Mesendoderm (in vitro differentiated cells): ENCODE measurements at regions not wholly inside any gene's neighbourhood (a gene's known extent, or its start where the extent isn't known, plus 50 kb on each side); places are given as distances from the start of the nearest gene placed in this dataset.

Experiments used
- DNase-seq: peaks from one replicate; pipeline ENCODE4 v3.0.0; 2013
- H2AK5ac ChIP-seq: 2 replicates; pipeline ENCODE4 v1.6.1; 2013; ENCODE audit warnings: low read length, inconsistent platforms
- H2BK120ac ChIP-seq: 2 replicates; pipeline ENCODE4 v1.6.1; 2013; ENCODE audit warnings: low read depth, mild to moderate bottlenecking, low read length, moderate library complexity, mixed read lengths
- H2BK15ac ChIP-seq: replicated peaks from 2 replicates; pipeline ENCODE4 v1.6.1; 2013; ENCODE audit warnings: low read depth, mild to moderate bottlenecking, moderate library complexity
- H2BK5ac ChIP-seq: 2 replicates; pipeline ENCODE4 v1.6.1; 2013; ENCODE audit warnings: low read length, inconsistent platforms
- H3K18ac ChIP-seq: 2 replicates; pipeline ENCODE4 v1.6.1; 2013; ENCODE audit warnings: mild to moderate bottlenecking, low read length, mixed read lengths
- H3K23ac ChIP-seq: one replicate; pipeline ENCODE4 v1.6.1; 2013; ENCODE audit warnings: low read length
- H3K27ac ChIP-seq: 2 replicates; pipeline ENCODE4 v1.5.1; 2013; ENCODE audit warnings: low read depth, mild to moderate bottlenecking, inconsistent platforms, low read length, moderate library complexity
- H3K27me3 ChIP-seq: 2 replicates; pipeline ENCODE4 v1.6.1; 2013; ENCODE audit warnings: low read length, control low read depth, mild to moderate bottlenecking, inconsistent platforms; ENCODE audit not compliant: insufficient read depth, poor library complexity
- H3K36me3 ChIP-seq: 2 replicates; pipeline ENCODE4 v1.6.1; 2013; ENCODE audit warnings: low read length, inconsistent platforms; ENCODE audit not compliant: control insufficient read depth, insufficient read depth
- H3K4ac ChIP-seq: one replicate; pipeline ENCODE4 v1.6.1; 2013; ENCODE audit warnings: low read depth, mild to moderate bottlenecking, low read length, moderate library complexity
- H3K4me1 ChIP-seq: 2 replicates; pipeline ENCODE4 v1.6.1; 2013; ENCODE audit warnings: low read depth, low read length, inconsistent platforms; ENCODE audit not compliant: control insufficient read depth
- H3K4me2 ChIP-seq: 2 replicates; pipeline ENCODE4 v1.6.1; 2013; ENCODE audit warnings: low read length
- H3K4me3 ChIP-seq: 2 replicates; pipeline ENCODE4 v1.5.1; 2013; ENCODE audit warnings: mild to moderate bottlenecking, low read length
- H3K56ac ChIP-seq: one replicate; pipeline ENCODE4 v1.6.1; 2013; ENCODE audit warnings: low read length
- H3K79me1 ChIP-seq: 2 replicates; pipeline ENCODE4 v1.6.1; 2013; ENCODE audit warnings: low read length, inconsistent platforms
- H3K79me2 ChIP-seq: 2 replicates; pipeline ENCODE4 v1.6.1; 2013; ENCODE audit warnings: mild to moderate bottlenecking, low read length; ENCODE audit not compliant: control insufficient read depth, insufficient read depth
- H3K9ac ChIP-seq: 2 replicates; pipeline ENCODE4 v1.6.1; 2013; ENCODE audit warnings: low read length, inconsistent platforms
- H4K5ac ChIP-seq: one replicate; pipeline ENCODE4 v1.6.1; 2013; ENCODE audit warnings: low read length
- H4K8ac ChIP-seq: one replicate; pipeline ENCODE4 v1.6.1; 2013; ENCODE audit warnings: low read depth, mild to moderate bottlenecking, control low read depth, low read length, moderate library complexity
- WGBS: extraction: QIAGEN DNeasy Blood & Tissue Kit; methylation state at CpG from one replicate; pipeline ENCODE4 v1.1.7; 2013; ENCODE audit warnings: low lambda C conversion rate, missing lambda C conversion rate; ENCODE audit not compliant: insufficient coverage; ENCODE audit errors: extremely low coverage; 5-methylcytosine and 5-hydroxymethylcytosine counted together

- Histone ChIP-seq H3K9ac (no peak overlapping the region), H3K27ac (no peak overlapping the region), H3K23ac (no peak overlapping the region), H2BK120ac (no peak overlapping the region), H3K27me3 (no peaks in the 10 kb centered on the region), H3K4me3 (no peak overlapping the region), H3K4me1 (no peaks in the 10 kb centered on the region), H3K36me3 (no peaks in the 10 kb centered on the region), H3K4me2 (no peak overlapping the region), H3K4ac (no peak overlapping the region), H3K18ac (no peak overlapping the region), H2AK5ac (no peak overlapping the region), H3K56ac (no peak overlapping the region), H2BK5ac (no peak overlapping the region), H3K79me2 (no peaks in the 10 kb centered on the region), H4K8ac (no peak overlapping the region), H4K5ac (no peak overlapping the region), H3K79me1 (no peaks in the 10 kb centered on the region), H2BK15ac (no peak overlapping the region)
- no peak for DNase-seq
- WGBS, result no CpG with 5 or more reads among the region's 12 CpGs
Measured at GRCh38 chr7:46681865-46682503, 760.9 kb upstream of the IGFBP3 start.

- no peak overlapping the region for H4K8ac ChIP-seq
- no peak for DNase-seq
- WGBS, result no CpG with 5 or more reads among the region's 7 CpGs
- H3K27ac ChIP-seq, result no peak overlapping the region
- no peaks in the 10 kb centered on the region for H3K27me3 ChIP-seq
- H3K4me3 ChIP-seq, result no peak overlapping the region
- H2BK5ac ChIP-seq, result no peak overlapping the region
- H3K56ac ChIP-seq, result no peak overlapping the region
- H3K79me2 ChIP-seq, result no peaks in the 10 kb centered on the region
- H3K18ac ChIP-seq, result no peak overlapping the region
- no peak overlapping the region for H2BK15ac ChIP-seq
- no peak overlapping the region for H3K9ac ChIP-seq
- no peak overlapping the region for H4K5ac ChIP-seq
- H3K79me1 ChIP-seq, result no peaks in the 10 kb centered on the region
- no peak overlapping the region for H3K4ac ChIP-seq
- no peaks in the 10 kb centered on the region for H3K36me3 ChIP-seq
- H2BK120ac ChIP-seq, result no peak overlapping the region
- H3K4me1 ChIP-seq, result no peaks in the 10 kb centered on the region
- H3K23ac ChIP-seq, result no peak overlapping the region
- no peak overlapping the region for H3K4me2 ChIP-seq
- H2AK5ac ChIP-seq, result no peak overlapping the region
Measured at GRCh38 chr7:46680147-46680546, 759.1 kb upstream of the IGFBP3 start.

GRCh38 chr7:46679671-46680070, 758.6 kb upstream of the IGFBP3 start:
- DNase-seq, result no peak
- H4K8ac ChIP-seq, result no peak overlapping the region
- no peak overlapping the region for H2BK5ac ChIP-seq
- H4K5ac ChIP-seq, result no peak overlapping the region
- H3K18ac ChIP-seq, result no peak overlapping the region
- H3K36me3 ChIP-seq, result no peaks in the 10 kb centered on the region
- H3K4me3 ChIP-seq, result no peak overlapping the region
- no peak overlapping the region for H3K4ac ChIP-seq
- H3K9ac ChIP-seq, result no peak overlapping the region
- H3K4me1 ChIP-seq, result no peaks in the 10 kb centered on the region
- H3K79me1 ChIP-seq, result no peaks in the 10 kb centered on the region
- H3K27me3 ChIP-seq, result no peaks in the 10 kb centered on the region
- no peak overlapping the region for H3K4me2 ChIP-seq
- H3K23ac ChIP-seq, result no peak overlapping the region
- no peak overlapping the region for H2BK120ac ChIP-seq
- H2AK5ac ChIP-seq, result no peak overlapping the region
- H3K27ac ChIP-seq, result no peak overlapping the region
- no peaks in the 10 kb centered on the region for H3K79me2 ChIP-seq
- H3K56ac ChIP-seq, result no peak overlapping the region
- no peak overlapping the region for H2BK15ac ChIP-seq

GRCh38 chr7:46678421-46678820, 757.3 kb upstream of the IGFBP3 start:
- H3K18ac ChIP-seq, result no peak overlapping the region
- no peak overlapping the region for H3K56ac ChIP-seq
- no peak overlapping the region for H3K4ac ChIP-seq
- H3K27ac ChIP-seq, result no peak overlapping the region
- H2BK5ac ChIP-seq, result no peak overlapping the region
- no peak overlapping the region for H3K23ac ChIP-seq
- WGBS, result no CpG with 5 or more reads among the region's 2 CpGs
- no peaks in the 10 kb centered on the region for H3K79me1 ChIP-seq
- no peak overlapping the region for H4K8ac ChIP-seq
- H3K9ac ChIP-seq, result no peak overlapping the region
- no peak overlapping the region for H2AK5ac ChIP-seq
- no peak overlapping the region for H3K4me3 ChIP-seq
- H2BK120ac ChIP-seq, result no peak overlapping the region
- no peak overlapping the region for H4K5ac ChIP-seq
- no peaks in the 10 kb centered on the region for H3K4me1 ChIP-seq
- no peaks in the 10 kb centered on the region for H3K27me3 ChIP-seq
- no peak for DNase-seq
- H3K4me2 ChIP-seq, result no peak overlapping the region
- no peaks in the 10 kb centered on the region for H3K79me2 ChIP-seq
- H2BK15ac ChIP-seq, result no peak overlapping the region
- no peaks in the 10 kb centered on the region for H3K36me3 ChIP-seq

GRCh38 chr7:46675456-46675855, 754.4 kb upstream of the IGFBP3 start:
- Histone ChIP-seq H3K27me3 (no peaks in the 10 kb centered on the region), H3K4me2 (no peak overlapping the region), H2BK15ac (no peak overlapping the region), H2BK120ac (no peak overlapping the region), H4K5ac (no peak overlapping the region), H3K56ac (no peak overlapping the region), H3K36me3 (no peaks in the 10 kb centered on the region), H3K23ac (no peak overlapping the region), H3K18ac (no peak overlapping the region), H3K4me1 (no peaks in the 10 kb centered on the region), H3K4me3 (no peak overlapping the region), H3K9ac (no peak overlapping the region), H3K79me1 (no peaks in the 10 kb centered on the region), H3K79me2 (no peaks in the 10 kb centered on the region), H2BK5ac (no peak overlapping the region), H3K4ac (no peak overlapping the region), H3K27ac (no peak overlapping the region), H4K8ac (no peak overlapping the region), H2AK5ac (no peak overlapping the region)
- WGBS, result no CpG with 5 or more reads among the region's 4 CpGs
- no peak for DNase-seq

- Histone ChIP-seq H2BK15ac (no peak overlapping the region), H4K8ac (no peak overlapping the region), H3K27me3 (no peaks in the 10 kb centered on the region), H3K4me1 (no peaks in the 10 kb centered on the region), H3K36me3 (no peaks in the 10 kb centered on the region), H3K79me2 (no peaks in the 10 kb centered on the region), H4K5ac (no peak overlapping the region), H3K4me3 (no peak overlapping the region), H3K79me1 (no peaks in the 10 kb centered on the region), H3K9ac (no peak overlapping the region), H3K27ac (no peak overlapping the region), H2BK120ac (no peak overlapping the region), H3K18ac (no peak overlapping the region), H2AK5ac (no peak overlapping the region), H3K4me2 (no peak overlapping the region), H3K23ac (no peak overlapping the region), H3K4ac (no peak overlapping the region), H3K56ac (no peak overlapping the region), H2BK5ac (no peak overlapping the region)
- DNase-seq, result no peak
- WGBS, result no CpG with 5 or more reads among the region's 2 CpGs
Measured at GRCh38 chr7:46672861-46673260, 751.8 kb upstream of the IGFBP3 start.
